Liver (tissue), 8 donors: ENCODE measurements at regions not wholly inside any gene's neighbourhood (a gene's known extent, or its start where the extent isn't known, plus 50 kb on each side); places are given as distances from the start of the nearest gene placed in this dataset.

Source experiments
- DNase-seq: peaks from one replicate; pipeline ENCODE4 v3.0.0-alpha.2; 2017; ENCODE audit warnings: low spot score
- H3K27ac ChIP-seq, 2 donors: one replicate each; pipeline ENCODE4 v1.7.0; 2013; ENCODE audit warnings: inconsistent platforms in 2 of 2, low read length in 2 of 2, control low read depth in 1 of 2, low read depth in 1 of 2, mild to moderate bottlenecking in 1 of 2
- H3K27me3 ChIP-seq, 4 donors: one replicate each; pipeline versions ENCODE4 v1.6.1 to v1.7.0; 2013; ENCODE audit warnings: low read length in 3 of 4, inconsistent platforms in 1 of 4, mild to moderate bottlenecking in 1 of 4, moderate library complexity in 1 of 4; ENCODE audit not compliant: control insufficient read depth in 4 of 4, insufficient read depth in 4 of 4
- H3K36me3 ChIP-seq, 4 donors: one replicate each; pipeline versions ENCODE4 v1.6.1 to v1.7.0; 2013; ENCODE audit warnings: low read length in 3 of 4, mild to moderate bottlenecking in 3 of 4, low read depth in 1 of 4, moderate library complexity in 1 of 4; ENCODE audit not compliant: control insufficient read depth in 4 of 4, insufficient read depth in 3 of 4
- H3K4me1 ChIP-seq, 4 donors: one replicate each; pipeline versions ENCODE4 v1.6.1 to v1.7.0; 2013; ENCODE audit warnings: low read length in 3 of 4, mild to moderate bottlenecking in 3 of 4, moderate library complexity in 1 of 4; ENCODE audit not compliant: control insufficient read depth in 4 of 4, insufficient read depth in 4 of 4
- H3K4me3 ChIP-seq, 3 donors: one replicate each; pipeline versions ENCODE4 v1.6.1 to v1.7.0; 2013; ENCODE audit warnings: low read length in 3 of 3, control low read depth in 1 of 3, low read depth in 1 of 3, mild to moderate bottlenecking in 1 of 3
- H3K9ac ChIP-seq, 2 donors: one replicate each; pipeline ENCODE4 v1.7.0; 2013; ENCODE audit warnings: low read length in 2 of 2, mild to moderate bottlenecking in 2 of 2, moderate library complexity in 2 of 2, control low read depth in 1 of 2, low read depth in 1 of 2
- H3K9me3 ChIP-seq, 4 donors: one replicate each; pipeline versions ENCODE4 v1.6.1 to v1.7.0; 2013; ENCODE audit warnings: low read length in 3 of 4; ENCODE audit not compliant: control insufficient read depth in 4 of 4
- EGR1 ChIP-seq, 2 donors: IDR thresholded peaks; 2 replicates each; pipeline ENCODE4 v1.6.1; 2016 to 2018; ENCODE audit warnings: antibody characterized with exemption in 2 of 2, low read depth in 2 of 2
- FOXA1 ChIP-seq: IDR thresholded peaks from 2 replicates; pipeline ENCODE4 v1.6.1; 2016; ENCODE audit warnings: antibody characterized with exemption
- FOXA2 ChIP-seq: IDR thresholded peaks from 2 replicates; pipeline ENCODE4 v1.6.1; 2016; ENCODE audit warnings: antibody characterized with exemption
- GABPA ChIP-seq, 2 donors: IDR thresholded peaks in 1 of 2; conservative IDR thresholded peaks in 1 of 2; 2 replicates each; pipeline ENCODE4 v1.6.1; 2016; ENCODE audit warnings: antibody characterized with exemption in 2 of 2, mild to moderate bottlenecking in 1 of 2, moderate library complexity in 1 of 2
- HNF4A ChIP-seq, 2 donors: conservative IDR thresholded peaks; 2 replicates each; pipeline ENCODE4 v1.6.1; 2016; ENCODE audit warnings: antibody characterized with exemption in 2 of 2, mild to moderate bottlenecking in 2 of 2
- HNF4G ChIP-seq: IDR thresholded peaks from 2 replicates; pipeline ENCODE4 v1.6.1; 2016; ENCODE audit warnings: antibody characterized with exemption
- JUND ChIP-seq, 2 donors: IDR thresholded peaks; 2 replicates each; pipeline ENCODE4 v1.6.1; 2016; ENCODE audit warnings: antibody characterized with exemption in 2 of 2
- NR2F2 ChIP-seq: IDR thresholded peaks from 2 replicates; pipeline ENCODE4 v1.6.1; 2016; ENCODE audit warnings: antibody characterized with exemption
- RAD21 ChIP-seq, 2 donors: IDR thresholded peaks; 2 replicates each; pipeline ENCODE4 v1.6.1; 2016; ENCODE audit warnings: antibody characterized with exemption in 2 of 2, mild to moderate bottlenecking in 2 of 2
- RXRA ChIP-seq, 2 donors: IDR thresholded peaks; 2 replicates each; pipeline ENCODE4 v1.6.1; 2017 to 2018; ENCODE audit warnings: antibody characterized with exemption in 2 of 2, mild to moderate bottlenecking in 1 of 2
- SP1 ChIP-seq: IDR thresholded peaks from 2 replicates; pipeline ENCODE4 v1.6.1; 2018; ENCODE audit warnings: antibody characterized with exemption, mild to moderate bottlenecking
- TAF1 ChIP-seq: conservative IDR thresholded peaks from 2 replicates; pipeline ENCODE4 v1.6.1; 2016; ENCODE audit warnings: antibody characterized with exemption, mild to moderate bottlenecking
- YY1 ChIP-seq: IDR thresholded peaks from 2 replicates; pipeline ENCODE4 v1.6.1; 2016; ENCODE audit warnings: antibody characterized with exemption, mild to moderate bottlenecking
- WGBS: extraction: QIAGEN DNeasy Blood & Tissue Kit; methylation state at CpG from one replicate; pipeline ENCODE4 v1.1.7; 2013; 5-methylcytosine and 5-hydroxymethylcytosine counted together
- TF ChIP-seq, protein P1 (sequence below): IDR thresholded peaks from 2 replicates; pipeline ENCODE4 v1.6.1; 2016; ENCODE audit warnings: antibody characterized with exemption
- TF ChIP-seq, protein P2 (sequence below): IDR thresholded peaks from 2 replicates; pipeline ENCODE4 v1.6.1; 2016; ENCODE audit warnings: antibody characterized with exemption, mild to moderate bottlenecking
- TF ChIP-seq, protein P3 (sequence below): fragments of 150-350 bp; IDR thresholded peaks from 2 replicates; pipeline ENCODE4 v1.5.1; 2017; ENCODE audit warnings: improper control_type of control experiment, low read depth, low read length; ENCODE audit not compliant: missing input control
- TF ChIP-seq, protein P4 (sequence below): IDR thresholded peaks from 2 replicates; pipeline ENCODE4 v1.6.1; 2016; ENCODE audit warnings: antibody characterized with exemption
- TF ChIP-seq, protein P5 (sequence below): IDR thresholded peaks from 2 replicates; pipeline ENCODE4 v1.6.1; 2016; ENCODE audit warnings: antibody characterized with exemption
- donor health status: healthy.
- donor health status: healthy.
- donor health status: healthy.
- donor health status: healthy.
- donor health status: healthy.

DNA sequence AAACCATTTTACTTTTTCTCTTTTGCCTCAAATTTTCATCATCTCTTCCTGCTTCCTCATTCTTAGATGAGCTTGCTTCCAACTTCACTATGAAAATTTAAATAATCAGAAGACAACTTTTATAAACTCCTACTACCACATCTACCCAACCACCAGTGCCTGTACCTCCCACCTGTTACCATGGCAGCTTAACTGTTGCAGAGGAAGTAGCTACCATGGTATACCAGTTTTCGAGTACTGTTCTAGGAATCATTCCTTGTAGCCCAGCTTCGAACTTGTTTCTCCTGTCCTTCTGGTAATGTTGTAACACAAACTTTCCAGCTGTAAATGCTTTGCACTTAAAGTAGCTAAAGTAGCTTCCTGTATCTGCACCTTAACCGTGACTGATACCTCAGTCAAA is 266.8 kb upstream of the NREP start:
- Histone ChIP-seq H3K9ac (no peak overlapping the region), H3K9me3 (no peaks in the 10 kb centered on the region), H3K27me3 (no peaks in the 10 kb centered on the region), H3K27ac (no peak overlapping the region), H3K4me3 (no peak overlapping the region), H3K36me3 (no peaks in the 10 kb centered on the region), H3K4me1 (no peaks in the 10 kb centered on the region)
- DNase-seq: no peak
- WGBS: 86% methylated on average over 3 of the region's 3 CpGs
- TF ChIP-seq, protein P1, sequence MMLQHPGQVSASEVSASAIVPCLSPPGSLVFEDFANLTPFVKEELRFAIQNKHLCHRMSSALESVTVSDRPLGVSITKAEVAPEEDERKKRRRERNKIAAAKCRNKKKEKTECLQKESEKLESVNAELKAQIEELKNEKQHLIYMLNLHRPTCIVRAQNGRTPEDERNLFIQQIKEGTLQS: no peak
- no peak for TF ChIP-seq RXRA (IDR thresholded peaks at IDR 0.05)
- TF ChIP-seq FOXA2: no peak
- TF ChIP-seq RAD21 (IDR thresholded peaks at IDR 0.05): no peak
- TF ChIP-seq, protein P2, sequence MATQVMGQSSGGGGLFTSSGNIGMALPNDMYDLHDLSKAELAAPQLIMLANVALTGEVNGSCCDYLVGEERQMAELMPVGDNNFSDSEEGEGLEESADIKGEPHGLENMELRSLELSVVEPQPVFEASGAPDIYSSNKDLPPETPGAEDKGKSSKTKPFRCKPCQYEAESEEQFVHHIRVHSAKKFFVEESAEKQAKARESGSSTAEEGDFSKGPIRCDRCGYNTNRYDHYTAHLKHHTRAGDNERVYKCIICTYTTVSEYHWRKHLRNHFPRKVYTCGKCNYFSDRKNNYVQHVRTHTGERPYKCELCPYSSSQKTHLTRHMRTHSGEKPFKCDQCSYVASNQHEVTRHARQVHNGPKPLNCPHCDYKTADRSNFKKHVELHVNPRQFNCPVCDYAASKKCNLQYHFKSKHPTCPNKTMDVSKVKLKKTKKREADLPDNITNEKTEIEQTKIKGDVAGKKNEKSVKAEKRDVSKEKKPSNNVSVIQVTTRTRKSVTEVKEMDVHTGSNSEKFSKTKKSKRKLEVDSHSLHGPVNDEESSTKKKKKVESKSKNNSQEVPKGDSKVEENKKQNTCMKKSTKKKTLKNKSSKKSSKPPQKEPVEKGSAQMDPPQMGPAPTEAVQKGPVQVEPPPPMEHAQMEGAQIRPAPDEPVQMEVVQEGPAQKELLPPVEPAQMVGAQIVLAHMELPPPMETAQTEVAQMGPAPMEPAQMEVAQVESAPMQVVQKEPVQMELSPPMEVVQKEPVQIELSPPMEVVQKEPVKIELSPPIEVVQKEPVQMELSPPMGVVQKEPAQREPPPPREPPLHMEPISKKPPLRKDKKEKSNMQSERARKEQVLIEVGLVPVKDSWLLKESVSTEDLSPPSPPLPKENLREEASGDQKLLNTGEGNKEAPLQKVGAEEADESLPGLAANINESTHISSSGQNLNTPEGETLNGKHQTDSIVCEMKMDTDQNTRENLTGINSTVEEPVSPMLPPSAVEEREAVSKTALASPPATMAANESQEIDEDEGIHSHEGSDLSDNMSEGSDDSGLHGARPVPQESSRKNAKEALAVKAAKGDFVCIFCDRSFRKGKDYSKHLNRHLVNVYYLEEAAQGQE: no peak
- TF ChIP-seq, protein P3, sequence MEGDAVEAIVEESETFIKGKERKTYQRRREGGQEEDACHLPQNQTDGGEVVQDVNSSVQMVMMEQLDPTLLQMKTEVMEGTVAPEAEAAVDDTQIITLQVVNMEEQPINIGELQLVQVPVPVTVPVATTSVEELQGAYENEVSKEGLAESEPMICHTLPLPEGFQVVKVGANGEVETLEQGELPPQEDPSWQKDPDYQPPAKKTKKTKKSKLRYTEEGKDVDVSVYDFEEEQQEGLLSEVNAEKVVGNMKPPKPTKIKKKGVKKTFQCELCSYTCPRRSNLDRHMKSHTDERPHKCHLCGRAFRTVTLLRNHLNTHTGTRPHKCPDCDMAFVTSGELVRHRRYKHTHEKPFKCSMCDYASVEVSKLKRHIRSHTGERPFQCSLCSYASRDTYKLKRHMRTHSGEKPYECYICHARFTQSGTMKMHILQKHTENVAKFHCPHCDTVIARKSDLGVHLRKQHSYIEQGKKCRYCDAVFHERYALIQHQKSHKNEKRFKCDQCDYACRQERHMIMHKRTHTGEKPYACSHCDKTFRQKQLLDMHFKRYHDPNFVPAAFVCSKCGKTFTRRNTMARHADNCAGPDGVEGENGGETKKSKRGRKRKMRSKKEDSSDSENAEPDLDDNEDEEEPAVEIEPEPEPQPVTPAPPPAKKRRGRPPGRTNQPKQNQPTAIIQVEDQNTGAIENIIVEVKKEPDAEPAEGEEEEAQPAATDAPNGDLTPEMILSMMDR: no peak
- no peak for TF ChIP-seq EGR1 (IDR thresholded peaks at IDR 0.05; ENCODE audit: low read depth in 2 of 2)
- TF ChIP-seq, protein P4, sequence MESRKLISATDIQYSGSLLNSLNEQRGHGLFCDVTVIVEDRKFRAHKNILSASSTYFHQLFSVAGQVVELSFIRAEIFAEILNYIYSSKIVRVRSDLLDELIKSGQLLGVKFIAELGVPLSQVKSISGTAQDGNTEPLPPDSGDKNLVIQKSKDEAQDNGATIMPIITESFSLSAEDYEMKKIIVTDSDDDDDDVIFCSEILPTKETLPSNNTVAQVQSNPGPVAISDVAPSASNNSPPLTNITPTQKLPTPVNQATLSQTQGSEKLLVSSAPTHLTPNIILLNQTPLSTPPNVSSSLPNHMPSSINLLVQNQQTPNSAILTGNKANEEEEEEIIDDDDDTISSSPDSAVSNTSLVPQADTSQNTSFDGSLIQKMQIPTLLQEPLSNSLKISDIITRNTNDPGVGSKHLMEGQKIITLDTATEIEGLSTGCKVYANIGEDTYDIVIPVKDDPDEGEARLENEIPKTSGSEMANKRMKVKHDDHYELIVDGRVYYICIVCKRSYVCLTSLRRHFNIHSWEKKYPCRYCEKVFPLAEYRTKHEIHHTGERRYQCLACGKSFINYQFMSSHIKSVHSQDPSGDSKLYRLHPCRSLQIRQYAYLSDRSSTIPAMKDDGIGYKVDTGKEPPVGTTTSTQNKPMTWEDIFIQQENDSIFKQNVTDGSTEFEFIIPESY: no peak
- no peak for TF ChIP-seq TAF1
- no peak for TF ChIP-seq HNF4A (conservative IDR thresholded peaks at IDR 0.05)
- no peak for TF ChIP-seq GABPA (IDR thresholded peaks at IDR 0.05 in 1 of 2, conservative IDR thresholded peaks at IDR 0.05 in 1 of 2)
- no peak for TF ChIP-seq JUND (IDR thresholded peaks at IDR 0.05)
- no peak for TF ChIP-seq YY1
- no peak for TF ChIP-seq NR2F2
- TF ChIP-seq FOXA1: no peak
- TF ChIP-seq, protein P5, sequence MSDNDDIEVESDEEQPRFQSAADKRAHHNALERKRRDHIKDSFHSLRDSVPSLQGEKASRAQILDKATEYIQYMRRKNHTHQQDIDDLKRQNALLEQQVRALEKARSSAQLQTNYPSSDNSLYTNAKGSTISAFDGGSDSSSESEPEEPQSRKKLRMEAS: no peak
- TF ChIP-seq HNF4G: no peak

DNA sequence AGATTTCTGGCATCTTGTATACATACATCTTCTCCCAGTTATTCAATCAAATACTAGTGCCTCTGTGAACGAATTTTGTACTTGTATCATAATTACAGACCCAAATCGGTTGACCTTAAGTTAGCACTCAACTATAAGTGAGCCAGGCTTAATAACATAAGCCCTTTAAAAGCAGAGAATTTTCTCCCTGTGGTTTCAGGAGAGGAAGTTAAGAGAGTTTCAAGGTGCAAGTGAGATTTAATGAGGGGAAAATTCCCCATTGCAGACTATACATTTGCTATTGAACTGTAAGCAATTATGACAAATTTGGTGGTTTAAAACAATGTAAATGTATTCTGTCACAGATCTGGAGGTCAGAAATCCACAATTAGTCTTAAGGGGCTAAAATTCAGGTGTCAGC is 261.9 kb upstream of the NREP start:
- Histone ChIP-seq H3K27ac (no peak overlapping the region), H3K9ac (no peak overlapping the region), H3K9me3 (no peaks in the 10 kb centered on the region), H3K4me3 (no peak overlapping the region), H3K36me3 (no peaks in the 10 kb centered on the region), H3K4me1 (no peaks in the 10 kb centered on the region), H3K27me3 (no peaks in the 10 kb centered on the region)
- DNase-seq: no peak
- 56% methylated on average over 2 of the region's 2 CpGs for WGBS
- TF ChIP-seq NR2F2 (no peak), FOXA2 (no peak), RAD21 (IDR thresholded peaks at IDR 0.05) (no peak), GABPA (IDR thresholded peaks at IDR 0.05 in 1 of 2, conservative IDR thresholded peaks at IDR 0.05 in 1 of 2) (no peak), SP1 (no peak)
- TF ChIP-seq, protein P2: no peak
